ENCODE measurements at regions not wholly inside any gene's neighbourhood (a gene's known extent, or its start where the extent isn't known, plus 50 kb on each side); places are given as distances from the start of the nearest gene placed in this dataset.
A peak's percentile ranks its signal among the peaks of the same experiment; 100 is the strongest.

DNA sequence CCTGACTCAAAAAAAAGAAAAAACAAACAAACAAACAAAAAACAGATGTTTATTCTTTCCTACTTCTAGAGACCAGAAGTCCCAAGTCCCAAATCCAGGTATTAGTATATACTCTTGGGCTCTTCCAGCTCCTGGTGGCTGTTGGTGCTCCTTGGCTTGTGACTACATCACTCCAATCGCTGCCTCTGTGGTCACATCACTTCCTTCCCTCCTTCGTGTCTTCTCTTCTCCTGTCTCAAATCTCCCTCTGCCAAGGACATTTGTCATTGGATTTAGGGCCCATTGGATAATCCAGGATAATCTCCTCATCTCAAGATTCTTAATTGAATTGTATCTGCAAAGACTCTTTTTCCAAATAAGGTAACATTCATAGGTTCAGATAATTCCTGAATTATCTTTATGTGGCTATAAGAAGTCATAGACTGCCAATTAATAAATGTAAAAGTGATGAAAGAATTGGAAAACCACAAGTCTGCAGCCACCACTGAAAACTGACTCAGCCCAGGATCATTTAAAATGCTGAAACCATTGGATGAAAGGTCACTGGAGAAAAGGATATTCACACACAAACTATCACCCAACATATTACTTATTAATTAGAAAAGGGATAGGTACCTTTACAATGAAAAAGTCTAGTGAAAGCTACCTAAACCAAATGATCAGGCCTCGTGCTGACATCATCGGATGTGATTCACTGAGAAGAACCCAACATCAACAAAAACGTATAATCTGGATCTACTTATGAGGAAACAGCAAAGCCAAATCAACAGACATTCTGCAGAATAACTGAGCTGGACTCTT is 67.1 kb downstream of the ZNF281 start:
- peak in 1 of 2 experiments; percentile 30 for DNase-seq (ENCODE audit: low read depth in 1 of 2, low spot score in 1 of 2)
- H3K4me3 ChIP-seq (replicated peaks; ENCODE audit: insufficient read depth, low read length), result no peak overlapping the region
- H3K27me3 ChIP-seq (ENCODE audit: insufficient read depth, poor library complexity, severe bottlenecking), result no peaks in the 10 kb centered on the region
- H3K27ac ChIP-seq (replicated peaks), result no peak overlapping the region
- no peak for TF ChIP-seq SPI1 (IDR thresholded peaks at IDR 0.05; ENCODE audit: borderline replicate concordance, low read depth)
- TF ChIP-seq, protein P1, sequence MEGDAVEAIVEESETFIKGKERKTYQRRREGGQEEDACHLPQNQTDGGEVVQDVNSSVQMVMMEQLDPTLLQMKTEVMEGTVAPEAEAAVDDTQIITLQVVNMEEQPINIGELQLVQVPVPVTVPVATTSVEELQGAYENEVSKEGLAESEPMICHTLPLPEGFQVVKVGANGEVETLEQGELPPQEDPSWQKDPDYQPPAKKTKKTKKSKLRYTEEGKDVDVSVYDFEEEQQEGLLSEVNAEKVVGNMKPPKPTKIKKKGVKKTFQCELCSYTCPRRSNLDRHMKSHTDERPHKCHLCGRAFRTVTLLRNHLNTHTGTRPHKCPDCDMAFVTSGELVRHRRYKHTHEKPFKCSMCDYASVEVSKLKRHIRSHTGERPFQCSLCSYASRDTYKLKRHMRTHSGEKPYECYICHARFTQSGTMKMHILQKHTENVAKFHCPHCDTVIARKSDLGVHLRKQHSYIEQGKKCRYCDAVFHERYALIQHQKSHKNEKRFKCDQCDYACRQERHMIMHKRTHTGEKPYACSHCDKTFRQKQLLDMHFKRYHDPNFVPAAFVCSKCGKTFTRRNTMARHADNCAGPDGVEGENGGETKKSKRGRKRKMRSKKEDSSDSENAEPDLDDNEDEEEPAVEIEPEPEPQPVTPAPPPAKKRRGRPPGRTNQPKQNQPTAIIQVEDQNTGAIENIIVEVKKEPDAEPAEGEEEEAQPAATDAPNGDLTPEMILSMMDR (IDR thresholded peaks at IDR 0.05; ENCODE audit: insufficient read depth, low read length), result no peak
- TF ChIP-seq POLR2AphosphoS5 (IDR thresholded peaks at IDR 0.05; ENCODE audit: low read depth), result no peak
- TF ChIP-seq, protein P2, sequence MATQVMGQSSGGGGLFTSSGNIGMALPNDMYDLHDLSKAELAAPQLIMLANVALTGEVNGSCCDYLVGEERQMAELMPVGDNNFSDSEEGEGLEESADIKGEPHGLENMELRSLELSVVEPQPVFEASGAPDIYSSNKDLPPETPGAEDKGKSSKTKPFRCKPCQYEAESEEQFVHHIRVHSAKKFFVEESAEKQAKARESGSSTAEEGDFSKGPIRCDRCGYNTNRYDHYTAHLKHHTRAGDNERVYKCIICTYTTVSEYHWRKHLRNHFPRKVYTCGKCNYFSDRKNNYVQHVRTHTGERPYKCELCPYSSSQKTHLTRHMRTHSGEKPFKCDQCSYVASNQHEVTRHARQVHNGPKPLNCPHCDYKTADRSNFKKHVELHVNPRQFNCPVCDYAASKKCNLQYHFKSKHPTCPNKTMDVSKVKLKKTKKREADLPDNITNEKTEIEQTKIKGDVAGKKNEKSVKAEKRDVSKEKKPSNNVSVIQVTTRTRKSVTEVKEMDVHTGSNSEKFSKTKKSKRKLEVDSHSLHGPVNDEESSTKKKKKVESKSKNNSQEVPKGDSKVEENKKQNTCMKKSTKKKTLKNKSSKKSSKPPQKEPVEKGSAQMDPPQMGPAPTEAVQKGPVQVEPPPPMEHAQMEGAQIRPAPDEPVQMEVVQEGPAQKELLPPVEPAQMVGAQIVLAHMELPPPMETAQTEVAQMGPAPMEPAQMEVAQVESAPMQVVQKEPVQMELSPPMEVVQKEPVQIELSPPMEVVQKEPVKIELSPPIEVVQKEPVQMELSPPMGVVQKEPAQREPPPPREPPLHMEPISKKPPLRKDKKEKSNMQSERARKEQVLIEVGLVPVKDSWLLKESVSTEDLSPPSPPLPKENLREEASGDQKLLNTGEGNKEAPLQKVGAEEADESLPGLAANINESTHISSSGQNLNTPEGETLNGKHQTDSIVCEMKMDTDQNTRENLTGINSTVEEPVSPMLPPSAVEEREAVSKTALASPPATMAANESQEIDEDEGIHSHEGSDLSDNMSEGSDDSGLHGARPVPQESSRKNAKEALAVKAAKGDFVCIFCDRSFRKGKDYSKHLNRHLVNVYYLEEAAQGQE (IDR thresholded peaks at IDR 0.05; ENCODE audit: insufficient replicate concordance, low read depth), result no peak
- no peak for TF ChIP-seq GABPA (IDR thresholded peaks at IDR 0.05; ENCODE audit: low read depth)

DNA sequence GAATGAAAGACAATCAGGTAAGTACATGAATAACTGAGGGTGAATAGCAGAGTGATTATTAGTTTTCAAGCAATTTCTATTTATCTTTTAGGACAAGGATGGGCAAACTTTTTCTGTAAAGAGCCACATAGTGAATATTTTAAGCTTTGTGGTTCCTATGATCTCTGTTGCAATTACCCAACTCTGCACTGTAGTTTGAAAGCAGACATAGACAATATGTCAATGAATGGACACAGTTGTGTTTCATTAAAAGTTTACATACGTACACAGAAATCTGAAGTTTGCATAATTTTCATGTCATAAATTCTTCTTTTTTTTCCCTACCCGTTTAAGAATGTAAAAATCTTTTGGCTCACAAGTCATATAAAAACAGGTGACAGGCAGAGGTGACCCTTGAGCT is 71.4 kb downstream of the ZNF281 start:
- Histone ChIP-seq H3K27me3 (ENCODE audit: insufficient read depth, poor library complexity, severe bottlenecking) (no peaks in the 10 kb centered on the region), H3K4me3 (replicated peaks; ENCODE audit: insufficient read depth, low read length) (no peak overlapping the region), H3K27ac (replicated peaks) (no peak overlapping the region)
- TF ChIP-seq POLR2AphosphoS5 (IDR thresholded peaks at IDR 0.05; ENCODE audit: low read depth), result no peak
- TF ChIP-seq SPI1 (IDR thresholded peaks at IDR 0.05; ENCODE audit: borderline replicate concordance, low read depth), result no peak
- TF ChIP-seq, protein P1 (IDR thresholded peaks at IDR 0.05; ENCODE audit: insufficient read depth, low read length), result no peak
- TF ChIP-seq, protein P2 (IDR thresholded peaks at IDR 0.05; ENCODE audit: insufficient replicate concordance, low read depth), result no peak
- no peak for TF ChIP-seq GABPA (IDR thresholded peaks at IDR 0.05; ENCODE audit: low read depth)
- DNase-seq (ENCODE audit: low read depth in 1 of 2, low spot score in 1 of 2), result no peak

DNA sequence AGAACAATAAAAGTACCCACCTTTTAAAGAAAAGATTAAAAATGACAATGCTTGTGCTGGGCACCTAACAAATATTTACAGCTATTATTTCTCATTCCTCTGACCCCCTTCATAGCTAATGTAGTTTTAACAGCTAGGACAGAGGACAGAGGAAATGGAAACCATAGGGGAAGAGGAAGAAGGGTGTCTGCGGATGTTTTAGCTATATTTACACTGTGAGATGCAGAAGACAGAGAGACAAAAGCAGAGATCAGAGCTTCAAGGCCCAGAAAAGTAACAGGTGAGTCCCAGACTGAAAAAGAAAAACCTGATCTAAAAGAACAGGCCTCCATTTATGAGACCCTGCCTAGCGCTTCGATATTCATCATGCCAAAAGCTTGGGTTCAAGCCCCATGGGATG is 72.0 kb downstream of the ZNF281 start:
- TF ChIP-seq SPI1 (IDR thresholded peaks at IDR 0.05; ENCODE audit: borderline replicate concordance, low read depth) (no peak), POLR2AphosphoS5 (IDR thresholded peaks at IDR 0.05; ENCODE audit: low read depth) (no peak), GABPA (IDR thresholded peaks at IDR 0.05; ENCODE audit: low read depth) (no peak)
- TF ChIP-seq, protein P2 (IDR thresholded peaks at IDR 0.05; ENCODE audit: insufficient replicate concordance, low read depth), result no peak
- TF ChIP-seq, protein P1 (IDR thresholded peaks at IDR 0.05; ENCODE audit: insufficient read depth, low read length), result no peak
- Histone ChIP-seq H3K27me3 (ENCODE audit: insufficient read depth, poor library complexity, severe bottlenecking) (no peaks in the 10 kb centered on the region), H3K4me3 (replicated peaks; ENCODE audit: insufficient read depth, low read length) (no peak overlapping the region), H3K27ac (replicated peaks) (no peak overlapping the region)
- no peak for DNase-seq (ENCODE audit: low read depth in 1 of 2, low spot score in 1 of 2)
